ENCODE measurements at regions not wholly inside any gene's neighbourhood (a gene's known extent, or its start where the extent isn't known, plus 50 kb on each side); places are given as distances from the start of the nearest gene placed in this dataset.

- no peak for TF ChIP-seq POLR2AphosphoS5 (IDR thresholded peaks at IDR 0.05; ENCODE audit: low read depth, low read length)
- TF ChIP-seq ZNF792 (CRISPR knock-in tag; IDR thresholded peaks at IDR 0.05) = no peak
- no peak for TF ChIP-seq ZEB1 (IDR thresholded peaks at IDR 0.05; ENCODE audit: insufficient replicate concordance, low read depth)
These were observed 903.4 kb downstream of the TECRL start for GRCh38 chr4:63505714-63506460.

Measured in HepG2 (cell line).